ENCODE measurements at regions not wholly inside any gene's neighbourhood (a gene's known extent, or its start where the extent isn't known, plus 50 kb on each side); places are given as distances from the start of the nearest gene placed in this dataset.

DNA sequence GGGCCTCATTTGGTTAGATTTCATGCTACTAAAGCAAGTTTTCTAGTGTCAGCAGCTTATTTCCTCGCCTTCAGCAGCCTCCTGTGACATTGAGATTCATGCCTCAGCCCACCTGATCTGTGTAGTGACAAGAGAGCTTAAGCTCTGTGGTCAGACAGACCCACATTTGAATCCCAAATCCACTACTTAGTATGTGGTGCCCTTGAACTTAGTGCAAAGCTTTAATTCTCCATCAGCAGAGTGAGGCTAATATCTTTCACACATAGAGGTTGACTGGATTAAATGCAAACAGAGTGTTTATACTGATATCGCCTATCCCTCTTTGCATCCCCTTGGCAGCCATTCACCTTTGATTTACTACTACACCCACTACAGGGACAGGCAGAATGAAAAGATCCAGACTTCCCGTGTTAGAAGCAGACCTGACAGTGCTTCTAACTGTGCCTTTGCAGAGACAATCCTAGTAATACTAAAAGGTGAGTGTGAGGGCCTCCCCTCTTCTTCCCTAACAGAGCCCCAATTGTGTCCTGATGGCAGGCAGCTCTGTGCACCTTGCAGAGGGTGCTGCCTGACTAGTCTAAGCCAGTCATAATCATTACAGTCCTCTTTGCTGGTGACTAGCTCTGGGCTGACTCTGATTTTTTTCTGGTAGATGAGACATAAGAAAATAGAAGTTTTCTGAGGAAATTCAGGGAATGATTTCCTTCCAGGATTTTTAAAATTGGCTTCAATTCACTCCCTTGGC lies 264.0 kb downstream of the CTH start:
- TF ChIP-seq GATA2 (IDR thresholded peaks at IDR 0.05; ENCODE audit: low read depth, low read length) (no peak), GATA3 (IDR thresholded peaks at IDR 0.05; ENCODE audit: low read depth, low read length) (no peak)
